M059J (cell line): ENCODE measurements at regions not wholly inside any gene's neighbourhood (a gene's known extent, or its start where the extent isn't known, plus 50 kb on each side); places are given as distances from the start of the nearest gene placed in this dataset.
"Not testable (repeated sequence)": the region's sequence is repeated elsewhere in the genome, so short reads cannot be mapped to it uniquely, and the experiment has no call there.

Experiments
- DNase-seq: peaks from one replicate; pipeline ENCODE4 v3.0.0-alpha.2; 2012; ENCODE audit warnings: low read depth

DNA sequence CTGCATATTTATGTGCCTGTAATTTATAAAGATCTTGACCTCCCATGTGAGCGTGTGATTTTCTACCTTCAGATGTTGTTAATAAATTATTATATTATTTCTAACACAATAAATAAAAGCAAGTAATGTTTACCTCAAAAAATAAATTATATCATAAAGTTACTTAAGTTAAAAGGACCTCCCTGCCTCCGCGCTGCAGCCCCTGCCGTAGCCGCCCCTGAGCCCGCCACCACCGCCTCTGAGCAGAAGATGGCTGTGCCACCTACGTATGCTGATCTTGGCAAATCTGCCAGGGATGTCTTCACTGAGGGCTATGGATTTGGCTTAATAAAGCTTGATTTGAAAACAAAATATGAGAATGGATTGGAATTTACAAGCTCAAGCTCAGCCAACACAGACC, 119.6 kb upstream of the BRWD3 start:
- DNase-seq = no peak

DNA sequence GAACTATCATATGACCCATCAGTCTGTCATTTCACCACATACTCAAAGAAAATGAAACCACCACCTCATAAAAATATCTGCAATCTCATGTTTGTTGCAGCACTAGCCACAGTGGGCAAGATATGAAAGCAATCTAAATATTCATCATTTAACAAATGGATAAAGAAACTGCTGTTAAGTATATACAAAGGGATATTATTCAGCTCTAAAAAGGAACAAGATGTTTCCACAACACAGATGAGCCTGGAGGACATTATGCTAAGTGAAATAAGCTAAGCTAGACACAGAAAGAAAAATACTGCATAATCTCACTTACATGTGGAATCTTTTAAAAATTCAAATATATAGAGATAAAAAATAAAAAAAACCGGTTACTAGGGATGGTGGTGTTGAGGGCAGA, 108.2 kb upstream of the BRWD3 start:
- no peak for DNase-seq

DNA sequence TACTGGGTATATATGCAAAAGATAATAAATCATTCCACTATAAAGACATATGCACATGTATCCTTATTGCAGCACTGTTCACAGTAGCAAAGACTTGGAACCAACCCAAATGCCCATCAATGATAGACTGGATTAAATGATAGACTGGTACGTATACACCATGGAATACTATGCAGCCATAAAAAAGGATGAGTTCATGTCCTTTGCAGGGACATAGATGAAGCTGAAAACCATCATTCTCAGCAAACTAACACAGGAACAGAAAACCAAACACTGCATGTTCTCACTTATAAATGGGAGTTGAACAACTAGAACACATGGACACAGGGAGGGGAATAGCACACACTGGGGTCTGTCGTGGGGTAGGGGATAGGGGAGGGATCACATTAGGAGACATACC, 102.7 kb upstream of the BRWD3 start:
- not testable (repeated sequence) for DNase-seq

DNA sequence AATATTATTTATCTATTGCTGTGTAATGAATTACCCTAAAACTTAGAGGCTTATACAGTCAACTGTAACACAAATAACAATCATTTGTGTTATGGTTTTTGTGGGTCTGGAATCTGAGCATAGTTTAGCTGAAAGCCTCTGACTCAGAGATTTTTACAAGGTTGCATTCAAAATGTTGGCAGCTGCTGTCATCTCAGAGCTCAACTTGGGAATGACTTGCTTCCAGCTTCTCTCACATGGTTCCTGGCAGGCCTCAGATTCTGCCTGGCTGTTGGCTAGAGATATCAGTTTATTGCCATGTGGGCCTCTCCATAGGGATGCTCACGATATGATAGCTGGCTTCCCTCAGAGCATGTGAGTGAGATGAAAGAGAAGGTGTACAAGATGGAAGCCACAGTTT, 70.2 kb upstream of the BRWD3 start:
- peak; percentile 47 for DNase-seq

DNA sequence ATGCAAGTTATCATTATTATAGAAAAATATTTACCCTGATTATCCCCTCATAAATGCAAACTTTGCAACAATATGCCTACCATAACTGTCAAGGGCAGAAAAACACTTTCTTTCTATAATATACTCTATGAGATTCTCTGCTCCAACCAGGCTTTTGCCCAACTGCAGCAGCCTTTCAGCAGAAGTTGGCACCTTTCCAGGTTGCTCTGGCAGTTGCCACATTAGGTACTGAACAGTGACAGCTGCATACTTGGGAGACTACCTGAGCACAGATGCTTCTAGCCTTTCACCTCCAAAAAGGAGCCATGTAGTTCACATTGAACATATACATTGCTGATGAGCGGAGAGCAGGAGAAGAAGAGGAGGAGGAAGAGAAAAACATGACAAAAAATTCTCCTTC, 69.5 kb upstream of the BRWD3 start:
- DNase-seq = peak; percentile 4

DNA sequence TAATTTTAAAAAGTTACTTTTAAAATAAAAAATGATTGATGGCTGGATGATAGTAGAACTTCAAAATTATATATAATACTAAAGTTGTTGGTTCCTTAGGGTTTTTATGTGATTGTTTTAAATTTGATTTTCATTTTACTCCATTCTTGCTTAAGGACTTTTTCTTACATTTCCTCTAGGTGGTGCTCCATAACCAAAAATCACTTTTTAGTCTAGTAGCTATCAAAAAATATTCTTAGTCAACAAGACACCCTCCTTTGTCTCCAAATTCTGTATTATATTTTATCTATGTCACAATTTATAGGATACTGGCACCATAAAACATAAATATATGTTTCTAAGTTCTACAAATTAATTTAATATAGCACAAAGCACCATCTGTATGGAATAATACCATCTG, 67.2 kb upstream of the BRWD3 start:
- DNase-seq = peak; percentile 52
